ENCODE measurements at regions not wholly inside any gene's neighbourhood (a gene's known extent, or its start where the extent isn't known, plus 50 kb on each side); places are given as distances from the start of the nearest gene placed in this dataset.

DNA sequence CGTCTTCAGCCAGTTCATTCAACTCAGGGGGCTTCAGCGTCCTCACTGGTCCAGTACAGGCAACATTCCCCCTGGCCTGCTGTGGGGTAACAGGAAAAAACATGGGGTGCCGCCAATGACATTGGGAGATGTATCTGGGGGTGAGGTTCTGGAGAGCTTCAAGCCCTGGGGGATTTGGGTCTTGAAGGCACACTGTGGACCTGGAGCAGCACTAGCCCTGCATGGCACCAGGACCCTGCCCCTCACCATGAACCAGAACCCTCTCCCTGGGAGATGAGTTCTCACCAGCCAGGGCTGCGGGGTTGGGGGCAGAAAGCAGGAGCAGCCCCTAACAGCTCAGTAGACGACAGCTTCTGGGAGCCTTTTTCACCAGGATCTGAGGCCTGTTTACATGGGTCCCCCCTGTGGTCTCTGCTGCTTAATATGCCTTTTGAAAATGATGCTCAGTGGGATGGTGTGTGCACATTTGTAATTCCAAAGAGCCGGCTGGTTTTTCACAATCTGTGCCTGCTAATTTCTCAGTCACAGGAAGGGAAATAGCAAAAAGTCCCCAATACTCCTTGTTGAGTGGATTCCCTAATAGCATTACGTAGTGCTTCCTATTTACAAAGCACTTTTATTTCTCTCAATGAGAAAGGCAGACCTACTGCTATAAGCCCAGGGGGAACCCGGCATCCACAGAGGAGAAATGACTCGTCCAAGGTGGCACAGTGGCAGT, 509.5 kb downstream of the RPS24 start:
- DNase-seq (ENCODE audit: low read depth in 2 of 2): no peak

DNA sequence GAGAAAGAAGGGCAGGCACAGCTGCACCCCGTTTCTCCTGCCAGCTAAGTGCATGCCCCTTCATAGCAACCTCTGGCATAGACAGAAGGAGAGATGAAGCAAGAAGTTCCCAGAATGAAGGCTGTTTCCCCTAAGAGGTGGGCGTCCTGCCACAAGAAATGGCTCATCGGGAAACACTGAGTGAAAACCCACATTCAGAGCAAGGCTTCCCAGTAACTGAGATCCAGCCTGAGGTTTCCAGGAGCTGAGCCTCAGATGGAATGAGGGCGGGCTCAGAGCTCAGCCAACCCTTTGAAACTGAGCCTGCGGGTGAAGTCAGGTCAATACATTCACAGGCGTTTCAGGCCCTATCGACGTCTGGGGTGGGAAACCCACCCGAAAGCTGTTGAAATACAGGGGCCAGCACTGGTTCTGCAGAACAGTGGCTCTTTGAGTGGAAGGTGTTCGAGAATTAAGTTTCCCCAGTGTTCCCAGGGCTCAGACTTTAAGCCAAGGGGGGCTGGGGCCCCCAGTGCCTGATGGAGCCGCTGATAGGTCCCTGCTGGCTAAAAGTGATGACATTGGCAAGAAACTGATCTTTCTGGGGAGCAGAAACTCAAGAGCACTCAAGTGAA, 510.2 kb downstream of the RPS24 start:
- peak in 1 of 2 donors; percentile 8 for DNase-seq (ENCODE audit: low read depth in 2 of 2)

DNA sequence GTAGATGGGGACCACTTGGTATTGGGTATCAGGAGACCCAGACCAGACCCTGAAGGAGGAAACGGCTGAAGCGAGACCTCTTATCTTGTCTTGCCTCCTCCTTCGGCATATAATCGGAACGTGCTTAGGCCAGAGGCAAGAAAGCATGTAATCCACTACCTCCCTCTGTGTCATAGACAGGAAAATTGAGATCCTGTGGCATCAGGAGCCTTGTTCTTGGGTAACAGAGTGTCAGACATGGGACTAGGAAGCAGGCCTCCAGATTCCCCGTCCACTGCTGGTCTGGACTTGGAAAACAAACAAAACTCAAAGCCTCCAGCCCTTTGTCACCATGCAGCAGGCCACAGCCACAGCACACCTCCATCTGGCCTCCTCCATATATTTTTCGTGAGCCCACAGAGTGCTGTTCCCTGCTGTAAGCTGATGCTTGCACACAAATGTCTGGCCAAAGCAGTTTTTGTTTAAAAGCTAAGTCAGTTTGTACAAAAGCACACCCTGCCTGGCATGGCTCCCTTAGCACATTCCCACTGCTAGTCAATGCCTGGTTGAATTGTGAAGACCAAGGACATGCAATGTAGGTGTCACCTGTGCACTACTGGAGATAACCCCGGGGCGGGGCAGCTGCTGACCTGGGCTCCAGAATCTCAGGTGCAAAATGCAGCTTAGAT, 510.9 kb downstream of the RPS24 start:
- DNase-seq (ENCODE audit: low read depth in 2 of 2): no peak

DNA sequence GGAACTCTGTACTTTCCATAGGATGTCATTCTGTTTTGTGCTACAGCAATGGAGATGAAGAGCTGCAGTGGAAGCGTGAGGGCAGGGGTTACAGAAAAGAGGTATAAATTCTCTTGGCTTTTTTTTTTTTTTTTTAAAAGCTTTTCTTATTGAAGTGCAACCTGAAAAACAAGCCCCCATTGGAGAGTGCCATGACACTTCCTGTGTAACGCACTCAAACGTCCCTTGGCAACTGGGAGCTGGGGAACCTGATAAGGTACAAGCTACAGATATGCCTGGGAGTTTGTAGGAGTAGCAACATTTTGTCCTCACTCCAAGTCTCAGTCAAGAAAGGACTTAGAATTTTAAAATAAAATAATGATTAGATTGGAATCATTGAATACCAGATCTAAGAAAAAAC, 512.1 kb downstream of the RPS24 start:
- DNase-seq (ENCODE audit: low read depth in 2 of 2): no peak

DNA sequence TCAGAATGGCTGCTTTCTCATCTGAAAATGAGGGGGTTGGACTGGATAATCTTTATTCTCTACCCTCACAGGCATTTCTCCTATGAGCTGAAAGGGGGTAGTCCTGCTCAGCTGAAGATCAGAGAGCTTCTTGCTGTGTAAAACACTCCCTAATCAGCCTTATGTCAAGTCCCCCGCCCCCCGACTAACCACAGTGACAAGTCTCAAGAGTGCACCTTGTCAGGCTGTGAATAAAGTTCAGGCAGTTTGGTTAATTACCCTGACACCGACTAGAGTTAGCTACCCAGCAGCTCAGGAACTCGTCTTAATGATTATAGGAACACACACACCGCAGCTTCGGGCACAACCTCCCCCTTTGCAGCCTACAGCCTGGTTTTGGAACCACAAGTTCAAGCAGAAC, 513.7 kb downstream of the RPS24 start:
- no peak for DNase-seq (ENCODE audit: low read depth in 2 of 2)

DNA sequence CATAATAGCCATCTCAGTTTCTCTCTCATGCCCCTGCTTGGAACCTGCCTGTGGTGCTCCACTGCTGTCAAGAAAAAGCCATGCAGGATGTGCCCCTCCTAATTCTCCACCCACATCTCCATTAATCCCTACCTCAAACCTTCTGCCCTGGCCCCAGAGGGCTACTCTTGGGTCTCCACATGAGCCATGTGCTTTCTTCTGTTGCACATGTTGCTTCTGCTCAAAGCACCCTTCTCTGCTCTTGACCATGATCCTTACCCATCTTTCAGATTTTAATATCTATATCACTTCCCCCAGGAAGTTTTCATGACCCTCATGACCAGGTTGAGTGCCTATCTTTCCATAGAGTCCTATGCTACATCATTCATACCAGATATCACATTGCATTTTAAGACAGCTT, 514.2 kb downstream of the RPS24 start:
- DNase-seq (ENCODE audit: low read depth in 2 of 2): no peak

DNA sequence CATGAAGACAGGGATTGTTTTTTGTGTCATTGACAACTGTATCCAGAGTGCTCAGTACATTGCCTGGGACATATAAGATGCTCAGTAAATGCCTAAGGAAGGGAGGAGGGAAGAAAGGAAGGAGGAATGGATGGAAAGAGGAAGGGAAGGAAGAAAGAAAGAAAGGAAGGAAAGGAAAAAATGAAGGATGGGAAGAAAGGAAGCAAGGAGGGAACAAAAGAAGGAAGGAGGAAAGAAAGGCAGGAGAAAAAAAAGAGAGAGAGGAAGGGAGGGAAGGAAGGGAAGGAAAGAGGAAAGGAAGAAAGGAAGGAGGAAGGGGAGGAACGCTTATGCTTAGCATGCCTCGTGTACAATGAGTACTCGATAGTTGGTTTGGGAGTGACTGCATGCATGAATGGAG, 514.7 kb downstream of the RPS24 start:
- DNase-seq (ENCODE audit: low read depth in 2 of 2): no peak

DNA sequence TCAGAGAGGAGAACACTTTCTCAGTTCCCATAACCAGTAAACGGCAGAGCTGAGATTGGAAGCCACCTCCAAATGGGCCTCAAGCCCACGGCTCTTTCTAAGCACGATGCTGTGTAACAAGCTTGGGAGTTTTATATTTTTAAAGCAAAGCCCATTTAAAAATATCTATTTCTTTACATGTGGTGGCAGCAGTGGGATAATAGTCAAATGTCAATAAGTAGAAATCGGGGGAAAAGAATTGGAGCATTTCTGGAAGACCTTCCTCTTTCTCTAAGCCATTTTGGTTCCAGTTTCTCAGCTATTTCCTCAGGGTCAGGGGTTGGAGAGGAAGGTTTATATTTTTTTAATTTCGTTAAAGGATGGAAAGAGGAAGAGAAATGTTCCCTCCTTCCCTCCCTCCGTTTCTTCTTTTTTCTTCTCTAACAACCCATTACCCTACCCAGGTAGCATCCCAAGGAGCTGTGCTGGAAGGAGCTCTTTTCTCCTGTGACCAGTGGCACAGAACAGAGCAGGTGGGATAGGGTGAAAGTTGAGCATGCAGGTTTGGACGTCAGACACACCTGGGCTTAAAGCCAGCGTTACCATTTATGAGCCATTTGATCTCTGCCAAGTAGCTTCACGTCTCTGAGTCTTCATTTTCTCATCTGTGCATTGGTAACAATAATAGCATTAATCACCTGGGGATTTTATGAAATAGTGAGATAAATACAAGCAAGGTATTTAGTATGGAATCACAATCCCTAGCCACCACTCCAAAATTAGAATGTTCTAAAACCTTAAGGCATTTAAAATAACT, 515.7 kb downstream of the RPS24 start:
- no peak for DNase-seq (ENCODE audit: low read depth in 2 of 2)

DNA sequence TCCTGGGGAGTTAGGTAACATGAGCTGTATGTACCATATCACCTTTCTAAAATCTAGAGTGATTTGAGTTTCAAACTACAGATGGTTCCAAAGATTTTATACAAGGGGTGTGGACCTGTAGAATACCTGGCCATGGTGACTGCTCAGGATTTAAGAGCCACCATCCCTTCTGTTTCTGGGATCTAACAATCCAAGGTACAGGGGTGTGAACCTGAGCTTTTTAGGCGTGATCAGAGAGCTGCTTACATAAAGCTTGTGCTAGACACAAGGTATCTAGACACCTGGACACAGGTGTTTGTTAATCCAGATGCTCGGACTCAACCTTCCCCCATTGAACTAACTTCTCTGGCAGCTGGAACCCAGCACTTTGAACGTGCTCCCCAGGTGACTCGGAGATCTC, 516.4 kb downstream of the RPS24 start:
- DNase-seq (ENCODE audit: low read depth in 2 of 2): no peak

DNA sequence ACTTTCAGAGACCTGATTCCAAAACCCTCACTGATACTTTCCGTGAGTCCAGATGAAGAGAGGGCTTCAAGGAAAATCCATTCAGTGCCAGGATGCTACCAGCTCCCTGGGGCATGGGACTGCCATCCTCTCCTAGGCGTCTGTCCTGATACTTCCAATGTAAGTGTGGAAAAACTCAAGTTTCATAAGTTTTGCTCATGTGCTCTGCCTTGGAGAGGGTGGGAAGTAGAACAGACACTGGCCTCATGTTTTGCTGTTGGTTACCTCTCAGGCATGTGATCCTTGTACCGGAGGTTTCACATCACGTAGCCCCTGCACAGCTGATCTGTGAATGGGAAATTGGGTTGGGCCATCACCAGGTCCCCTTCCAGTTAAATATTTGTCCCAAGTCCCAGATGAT, 517.1 kb downstream of the RPS24 start:
- no peak for DNase-seq (ENCODE audit: low read depth in 2 of 2)

DNA sequence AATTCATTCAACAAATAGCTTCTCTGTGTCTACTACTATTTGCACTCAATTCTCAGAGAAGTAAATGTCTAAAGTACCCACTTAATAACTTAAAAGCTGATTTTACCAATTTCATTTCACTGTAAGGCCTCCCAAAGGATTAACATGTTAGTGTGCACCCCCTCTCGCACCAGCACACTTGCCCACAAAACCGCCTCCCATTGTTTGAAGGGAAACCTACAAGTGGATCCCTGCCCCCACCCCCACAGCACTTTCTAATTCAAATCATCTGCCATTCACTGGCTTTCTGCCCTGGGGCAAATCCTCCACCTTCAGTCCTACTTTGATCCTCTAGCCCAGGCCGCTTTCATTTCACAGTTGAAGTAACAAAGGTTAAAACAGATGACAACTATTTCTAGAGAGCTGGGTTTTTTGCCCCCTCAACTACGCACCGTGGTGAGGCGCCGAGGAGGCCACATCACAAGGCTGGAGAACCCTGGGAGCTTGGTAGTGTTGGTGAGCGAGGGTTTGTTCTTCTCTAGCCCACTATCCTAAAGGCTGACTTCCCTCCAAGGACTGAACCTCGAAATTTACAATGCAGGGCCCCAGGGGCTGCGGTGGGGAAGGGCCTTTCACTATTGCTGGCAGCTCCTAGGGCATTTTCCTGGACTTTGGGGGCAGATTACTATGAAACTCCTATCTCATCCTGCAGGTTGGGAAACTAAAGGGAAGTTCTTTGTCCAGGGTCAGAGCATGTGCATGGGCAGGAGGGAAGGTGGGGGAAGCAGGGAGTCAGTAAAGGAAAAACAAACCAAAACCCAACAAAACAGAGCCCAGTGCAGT, 517.4 kb upstream of the ZMIZ1 start:
- no peak for DNase-seq (ENCODE audit: low read depth in 2 of 2)

DNA sequence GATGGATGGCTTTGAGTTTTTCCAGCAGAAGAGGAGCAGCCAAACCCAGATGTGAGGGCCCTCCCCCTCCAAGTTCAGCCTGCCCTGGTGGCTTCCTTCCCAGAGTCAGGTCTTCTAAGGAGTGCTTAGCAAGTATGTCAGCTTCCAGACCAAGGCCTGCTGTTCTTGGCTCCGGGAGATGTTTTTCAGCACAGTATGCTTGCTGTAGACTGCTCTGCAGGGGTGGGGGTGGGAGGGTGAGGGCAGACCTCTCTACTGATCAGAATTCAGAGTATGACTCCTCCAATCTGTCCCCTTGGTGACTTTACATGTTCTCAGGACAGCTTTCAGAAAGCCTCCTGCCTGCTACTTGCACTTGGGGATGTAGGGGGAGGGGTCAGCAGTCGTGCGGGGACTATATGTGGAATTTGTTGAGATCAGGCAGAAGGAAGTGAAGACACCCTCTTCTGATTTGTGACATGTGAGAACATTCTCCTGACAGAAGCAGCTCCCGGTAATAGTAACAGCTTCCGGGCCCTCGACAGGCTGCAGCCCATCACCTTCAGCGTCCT, 516.4 kb upstream of the ZMIZ1 start:
- DNase-seq (ENCODE audit: low read depth in 2 of 2): no peak

DNA sequence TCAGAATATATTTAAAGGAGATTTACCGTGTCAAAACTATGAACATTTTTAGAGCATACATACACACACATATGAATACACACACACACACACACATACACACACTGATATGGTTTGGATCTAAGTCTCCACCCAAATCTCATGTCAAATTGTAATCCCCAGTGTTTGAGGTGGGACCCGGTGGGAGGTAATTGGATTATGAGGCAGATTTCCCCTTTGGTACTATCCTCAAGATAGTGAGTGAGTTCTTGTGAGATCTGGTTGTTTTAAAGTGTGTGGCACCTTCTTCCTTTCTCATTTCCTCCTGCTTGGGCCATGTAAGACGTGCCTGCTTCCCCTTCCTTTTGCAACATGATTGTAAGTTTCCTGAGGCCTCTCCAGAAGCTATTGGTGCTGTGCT, 515.0 kb upstream of the ZMIZ1 start:
- no peak for DNase-seq (ENCODE audit: low read depth in 2 of 2)

DNA sequence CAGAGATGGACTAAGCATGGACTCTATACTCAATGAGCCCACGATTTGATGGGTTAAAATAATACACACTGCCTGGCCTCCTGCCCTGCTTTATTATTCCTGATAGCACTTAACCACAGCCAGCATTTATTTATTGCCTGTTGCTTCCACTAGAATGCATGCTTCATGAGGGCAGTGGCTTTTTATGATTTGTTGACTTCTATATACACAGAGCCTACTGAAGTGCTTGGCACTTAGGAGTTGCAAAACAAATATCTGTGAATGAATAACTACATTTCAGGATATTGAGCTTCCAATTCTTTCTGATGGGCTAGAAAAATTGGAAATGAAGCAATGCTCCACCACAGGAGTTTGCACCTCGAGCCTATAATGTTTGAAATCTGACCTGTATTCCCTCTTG, 513.6 kb upstream of the ZMIZ1 start:
- no peak for DNase-seq (ENCODE audit: low read depth in 2 of 2)

DNA sequence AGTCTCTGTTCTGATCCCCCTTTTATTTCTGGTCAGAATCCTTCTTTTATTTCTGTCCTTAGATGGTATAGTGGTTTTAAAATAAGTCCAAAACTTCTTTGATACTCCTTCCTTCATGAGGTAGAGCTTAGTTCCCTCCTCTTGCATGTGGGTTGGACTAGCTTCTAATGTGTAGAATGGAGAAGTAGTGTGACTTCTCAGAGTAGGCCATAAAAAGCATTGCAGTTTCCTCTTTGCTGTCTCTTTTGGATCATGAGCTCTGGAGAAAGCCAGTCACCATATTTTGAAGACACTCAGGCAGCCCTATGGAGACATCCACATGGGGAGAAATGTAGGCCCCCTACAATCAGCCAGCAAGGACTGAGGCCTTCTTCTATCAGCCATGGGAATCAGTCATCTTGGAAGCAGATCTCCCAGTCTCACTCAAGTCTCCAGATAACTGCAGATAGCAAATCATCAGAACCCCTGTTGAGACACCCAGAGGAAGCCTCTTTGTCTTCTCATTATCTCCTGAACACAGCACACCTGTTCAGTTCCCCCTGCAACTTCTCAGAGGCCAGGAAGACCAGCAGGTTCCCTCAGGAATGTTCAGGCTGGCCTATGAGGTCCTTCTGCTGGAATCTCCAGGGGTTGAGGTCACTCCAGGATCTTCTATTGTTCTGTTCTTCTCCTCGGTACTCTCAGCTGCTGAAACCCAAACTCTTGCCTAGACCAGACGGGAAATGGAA, 511.9 kb upstream of the ZMIZ1 start:
- no peak for DNase-seq (ENCODE audit: low read depth in 2 of 2)

DNA sequence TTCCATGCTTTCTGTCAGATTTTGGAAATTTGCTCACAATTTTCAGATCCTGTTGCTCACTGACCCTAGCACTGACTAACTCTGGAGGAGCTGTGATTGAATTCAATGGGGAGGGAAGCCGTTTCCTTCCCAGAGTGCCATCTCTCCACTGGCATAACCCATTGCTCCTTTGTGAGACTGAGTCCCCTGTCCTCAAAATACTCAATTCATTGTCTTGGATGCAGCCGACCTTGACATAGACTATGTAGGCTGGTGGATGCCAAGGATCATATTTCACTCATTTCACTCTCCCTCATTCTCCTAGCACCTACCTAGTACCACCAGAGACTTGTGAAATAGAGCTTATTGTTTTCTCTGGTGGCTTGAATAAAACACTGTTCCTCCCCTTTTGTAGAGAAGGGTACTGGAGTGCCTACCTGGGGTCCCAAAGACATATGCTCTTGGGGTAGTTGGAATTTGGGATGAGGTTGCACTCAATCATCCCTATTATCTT, 511.3 kb upstream of the ZMIZ1 start:
- no peak for DNase-seq (ENCODE audit: low read depth in 2 of 2)

DNA sequence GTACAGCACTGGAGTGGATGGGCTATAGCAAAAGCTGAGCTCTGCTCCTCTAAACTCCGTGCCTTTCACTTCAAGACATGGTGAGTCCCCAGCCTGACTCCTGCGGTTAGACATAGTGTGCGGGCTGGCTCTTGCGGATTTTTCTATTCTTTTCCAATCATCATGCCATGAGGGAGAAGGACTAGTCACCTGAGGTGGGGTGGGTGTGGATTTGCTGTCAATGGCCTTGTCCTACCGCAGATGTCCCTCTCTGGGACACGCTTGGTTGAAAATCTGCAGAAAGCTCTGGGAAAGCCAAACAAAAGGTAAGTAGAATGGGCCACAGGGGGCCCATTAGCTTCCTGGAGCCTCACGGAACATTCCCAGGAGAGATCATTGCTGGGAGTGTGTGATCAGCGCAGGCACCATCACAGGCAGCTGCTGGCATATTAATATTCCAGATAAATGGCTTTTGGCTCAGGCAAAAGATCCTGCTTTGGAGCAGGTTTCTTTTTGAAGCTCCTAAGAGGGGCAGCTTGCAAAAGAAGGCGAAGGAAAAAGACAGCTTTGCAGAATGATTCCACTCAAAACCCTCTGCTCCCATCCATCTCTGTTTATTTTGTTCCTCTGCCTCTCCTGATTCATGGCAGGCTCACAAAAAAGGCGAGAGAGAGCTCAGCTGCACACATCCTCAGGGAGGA, 509.0 kb upstream of the ZMIZ1 start:
- no peak for DNase-seq (ENCODE audit: low read depth in 2 of 2)

DNA sequence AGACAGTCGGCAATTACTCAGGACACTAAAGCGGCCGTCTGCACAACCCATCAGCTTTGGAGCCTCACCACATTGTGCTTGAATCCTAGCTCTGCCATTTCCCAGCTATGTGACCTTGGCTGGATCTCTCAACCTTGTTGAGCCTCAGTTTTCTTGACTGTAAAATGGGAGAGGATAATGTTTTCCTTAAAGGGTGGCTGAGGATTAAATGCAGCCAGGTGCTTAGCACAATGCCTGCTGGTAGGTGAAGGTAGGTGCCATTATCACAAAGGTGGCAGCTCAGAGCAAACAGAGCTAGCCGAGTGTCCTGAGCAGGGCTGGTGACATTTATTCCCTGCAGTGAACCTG, 508.5 kb upstream of the ZMIZ1 start:
- no peak for DNase-seq (ENCODE audit: low read depth in 2 of 2)

DNA sequence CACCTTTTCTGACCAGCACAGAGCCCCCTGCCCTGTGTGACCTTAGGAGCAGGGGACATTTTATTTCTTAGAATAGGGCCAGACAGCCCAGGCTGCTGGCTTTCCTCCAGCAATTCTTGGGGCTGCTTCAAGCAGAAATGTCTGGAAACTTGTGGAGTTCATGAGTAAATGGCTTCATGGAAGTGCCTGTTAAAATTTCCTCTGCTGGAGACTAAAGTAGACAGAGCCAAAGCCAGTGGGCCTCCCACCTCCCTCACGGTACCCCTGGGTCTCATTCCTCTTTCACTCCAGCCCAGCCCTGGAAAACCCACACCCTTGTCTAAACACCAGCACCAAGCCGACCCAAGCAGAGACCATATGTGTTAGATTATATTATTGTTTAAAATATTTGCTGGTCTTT, 505.5 kb upstream of the ZMIZ1 start:
- no peak for DNase-seq (ENCODE audit: low read depth in 2 of 2)

DNA sequence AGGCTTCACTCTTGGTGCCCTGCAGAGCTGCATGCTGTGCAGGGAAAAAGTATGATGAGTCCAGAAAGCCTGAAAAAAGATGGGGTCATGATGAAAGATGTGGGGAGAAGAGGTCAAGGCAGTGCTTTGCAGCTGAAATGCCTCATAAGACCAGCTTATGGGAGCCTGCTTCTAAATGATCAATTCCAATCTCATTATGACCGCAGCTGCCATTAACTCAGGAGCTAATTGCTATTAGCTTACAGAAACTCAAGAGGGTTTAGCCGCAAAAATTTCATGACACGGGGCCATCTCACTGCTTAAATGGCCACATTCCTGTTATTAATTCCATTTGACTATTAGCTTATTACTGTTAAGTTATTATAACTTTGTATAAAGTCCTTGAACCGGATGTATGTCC, 502.9 kb upstream of the ZMIZ1 start:
- DNase-seq (ENCODE audit: low read depth in 2 of 2): no peak

Measured in stimulated activated CD4-positive, alpha-beta T cell treated with anti-CD3 and anti-CD28 coated beads, Interleukin-4, amount 100 ng/mL, for 48 hours (primary cell).